Osteoblast (primary cell): ENCODE measurements at regions not wholly inside any gene's neighbourhood (a gene's known extent, or its start where the extent isn't known, plus 50 kb on each side); places are given as distances from the start of the nearest gene placed in this dataset.
A peak's percentile ranks its signal among the peaks of the same experiment; 100 is the strongest.

Source experiments
- DNase-seq: peaks from one replicate; pipeline ENCODE4 v3.0.0; 2011; ENCODE audit warnings: low spot score, mixed read lengths; ENCODE audit not compliant: insufficient read length; ENCODE audit errors: missing footprints
- H2AFZ ChIP-seq: 2 replicates; pipeline ENCODE4 v1.6.0; 2011; ENCODE audit warnings: mild to moderate bottlenecking, low read length
- H3K27ac ChIP-seq: 2 replicates; pipeline ENCODE4 v1.5.1; 2011; ENCODE audit warnings: mild to moderate bottlenecking, low read depth, low read length, moderate library complexity
- H3K27me3 ChIP-seq: 2 replicates; pipeline ENCODE4 v1.6.0; 2012; ENCODE audit warnings: mild to moderate bottlenecking, control low read depth, inconsistent platforms, low read length, moderate library complexity; ENCODE audit not compliant: insufficient read depth
- H3K36me3 ChIP-seq: 2 replicates; pipeline ENCODE4 v1.5.1; 2011; ENCODE audit warnings: mild to moderate bottlenecking, low read length, control low read depth, moderate library complexity; ENCODE audit not compliant: insufficient read depth
- H3K4me1 ChIP-seq: 2 replicates; pipeline ENCODE4 v1.5.1; 2011; ENCODE audit warnings: mild to moderate bottlenecking, low read length, control low read depth, moderate library complexity; ENCODE audit not compliant: insufficient read depth
- H3K4me2 ChIP-seq: 2 replicates; pipeline ENCODE4 v1.6.0; 2011; ENCODE audit warnings: mild to moderate bottlenecking, low read length; ENCODE audit not compliant: insufficient read depth
- H3K4me3 ChIP-seq: fragments of 200-600 bp; sonication (generic); 3 replicates; pipeline ENCODE4 v1.5.1; 2012; ENCODE audit warnings: mild to moderate bottlenecking, low read length, inconsistent platforms; ENCODE audit not compliant: insufficient read depth
- H3K79me2 ChIP-seq: 2 replicates; pipeline ENCODE4 v1.6.0; 2012; ENCODE audit warnings: mild to moderate bottlenecking, low read length, control low read depth, inconsistent platforms; ENCODE audit not compliant: insufficient read depth
- H3K9me3 ChIP-seq: 2 replicates; pipeline ENCODE4 v1.5.1; 2011; ENCODE audit warnings: low read depth, low read length, control low read depth
- H4K20me1 ChIP-seq: 2 replicates; pipeline ENCODE4 v1.6.0; 2012; ENCODE audit warnings: mild to moderate bottlenecking, low read length, control low read depth; ENCODE audit not compliant: insufficient read depth
- CTCF ChIP-seq: IDR thresholded peaks from 2 replicates; pipeline ENCODE4 v1.5.1; 2011; ENCODE audit warnings: mild to moderate bottlenecking, low read depth, low read length, moderate library complexity; ENCODE audit errors: extremely low read depth

DNA sequence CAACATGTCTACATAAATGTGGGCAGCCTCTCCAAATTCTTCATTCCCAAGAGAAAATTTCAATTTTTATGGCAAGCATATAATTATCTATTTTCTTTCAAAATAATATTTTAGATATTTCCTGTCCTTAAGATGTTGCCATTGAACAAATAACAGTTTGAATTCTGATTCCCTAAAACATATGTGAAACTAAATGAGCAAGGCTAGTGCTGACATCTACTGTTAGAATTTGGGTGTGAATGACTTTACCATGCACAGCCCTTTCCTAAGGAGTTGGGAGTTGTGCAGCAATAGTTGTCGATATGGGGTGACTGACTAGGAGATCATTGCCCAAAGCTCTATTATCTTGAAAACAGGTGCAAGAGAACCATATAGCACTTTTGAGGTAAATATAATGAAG, 108.2 kb upstream of the SLC38A4 start:
- TF ChIP-seq CTCF, result peak; percentile 71
- Histone ChIP-seq H4K20me1 (no peaks in the 10 kb centered on the region), H3K4me3 (no peak overlapping the region), H3K79me2 (no peaks in the 10 kb centered on the region), H3K9me3 (no peaks in the 10 kb centered on the region), H3K4me1 (peaks cover 3% of the 10 kb centered on the region), H2AFZ (no peak overlapping the region), H3K27ac (no peak overlapping the region), H3K36me3 (no peaks in the 10 kb centered on the region), H3K4me2 (no peak overlapping the region), H3K27me3 (no peaks in the 10 kb centered on the region)
- peak; percentile 56 for DNase-seq

- no peaks in the 10 kb centered on the region for H3K9me3 ChIP-seq
- H4K20me1 ChIP-seq, result no peaks in the 10 kb centered on the region
- no peak overlapping the region for H3K4me3 ChIP-seq
- no peaks in the 10 kb centered on the region for H3K79me2 ChIP-seq
- H3K4me2 ChIP-seq, result no peak overlapping the region
- peaks cover 3% of the 10 kb centered on the region for H3K4me1 ChIP-seq
- TF ChIP-seq CTCF, result no peak
- H3K36me3 ChIP-seq, result no peaks in the 10 kb centered on the region
- H3K27me3 ChIP-seq, result no peaks in the 10 kb centered on the region
- DNase-seq, result no peak
- H2AFZ ChIP-seq, result no peak overlapping the region
- H3K27ac ChIP-seq, result no peak overlapping the region
Observed at GRCh38 chr12:46934374-46935111, 108.7 kb upstream of the SLC38A4 start.

DNA sequence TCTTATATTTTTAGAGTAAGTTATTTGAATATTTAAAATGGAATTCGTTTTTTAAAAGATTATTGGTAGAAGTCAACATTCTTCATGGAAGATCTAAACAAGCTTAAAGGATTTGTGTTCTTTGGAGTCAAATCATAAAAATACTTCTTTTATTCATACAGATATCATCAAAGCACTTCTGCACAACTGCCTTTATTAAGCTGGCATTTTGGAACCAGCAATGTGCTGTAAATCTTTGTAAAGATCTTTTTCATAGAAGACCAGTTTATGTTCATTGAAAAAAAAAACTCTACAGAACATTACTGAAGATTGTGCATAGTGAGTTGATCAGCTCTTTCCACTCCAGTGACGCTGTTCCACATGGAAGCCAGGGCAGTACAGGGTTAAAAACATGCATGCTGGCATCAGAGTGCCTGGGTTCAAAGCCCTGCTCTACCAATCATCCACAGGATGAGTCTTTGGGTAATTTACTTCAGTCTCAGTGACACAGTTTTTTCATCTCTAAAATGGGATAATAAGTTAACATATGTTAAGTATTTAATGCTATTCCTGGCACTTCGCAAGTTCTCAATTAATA, 109.6 kb upstream of the SLC38A4 start:
- no peak overlapping the region for H3K27ac ChIP-seq
- H3K4me3 ChIP-seq, result no peak overlapping the region
- DNase-seq, result no peak
- no peaks in the 10 kb centered on the region for H3K27me3 ChIP-seq
- H3K4me1 ChIP-seq, result peaks cover 3% of the 10 kb centered on the region
- no peak overlapping the region for H2AFZ ChIP-seq
- H3K4me2 ChIP-seq, result no peak overlapping the region
- TF ChIP-seq CTCF, result no peak
- H3K36me3 ChIP-seq, result no peaks in the 10 kb centered on the region
- H3K79me2 ChIP-seq, result no peaks in the 10 kb centered on the region
- H3K9me3 ChIP-seq, result no peaks in the 10 kb centered on the region
- no peaks in the 10 kb centered on the region for H4K20me1 ChIP-seq

GRCh38 chr12:46936042-46936441, 110.2 kb upstream of the SLC38A4 start:
- no peaks in the 10 kb centered on the region for H4K20me1 ChIP-seq
- H3K27me3 ChIP-seq, result no peaks in the 10 kb centered on the region
- no peak overlapping the region for H3K4me2 ChIP-seq
- H3K4me1 ChIP-seq, result peaks cover 3% of the 10 kb centered on the region
- H2AFZ ChIP-seq, result no peak overlapping the region
- H3K79me2 ChIP-seq, result no peaks in the 10 kb centered on the region
- no peaks in the 10 kb centered on the region for H3K9me3 ChIP-seq
- H3K4me3 ChIP-seq, result no peak overlapping the region
- no peaks in the 10 kb centered on the region for H3K36me3 ChIP-seq
- DNase-seq, result no peak
- no peak for TF ChIP-seq CTCF
- H3K27ac ChIP-seq, result no peak overlapping the region
